WTC11 (cell line): ENCODE measurements at regions not wholly inside any gene's neighbourhood (a gene's known extent, or its start where the extent isn't known, plus 50 kb on each side); places are given as distances from the start of the nearest gene placed in this dataset.

Experiments used
- ATAC-seq: fragments of 200-7000 bp; cut with Tn5 transposase; 2 replicates; pipeline ENCODE4 v1.10.0; 2021; ENCODE audit warnings: mild to moderate bottlenecking, moderate library complexity
- CTCF ChIA-PET: fragments of 300-600 bp; sonication (Branson Sonifier 250); formaldehyde crosslinking; loops from one replicate; lab custom pipeline; 2021; ENCODE audit warnings: antibody characterized with exemption; lab: Charles Lee
- POLR2A ChIA-PET: fragments of 350-600 bp; sonication (Branson Sonifier 250); formaldehyde crosslinking; loops from one replicate; lab custom pipeline; 2021; ENCODE audit warnings: antibody characterized with exemption; lab: Charles Lee
- DNase-seq: peaks from one replicate; pipeline ENCODE4 v3.0.0; 2021; ENCODE audit warnings: low spot score
- H3K27ac Mint-ChIP-seq: 2 replicates; pipeline ENCODE4 v1.8.0; 2021; ENCODE audit warnings: mixed read lengths
- H3K27me3 Mint-ChIP-seq: 2 replicates; pipeline ENCODE4 v1.8.0; 2021; ENCODE audit warnings: low read depth, mild to moderate bottlenecking, moderate library complexity, mixed read lengths
- H3K36me3 Mint-ChIP-seq: 2 replicates; pipeline ENCODE4 v1.8.0; 2021; ENCODE audit warnings: mixed read lengths
- H3K4me1 Mint-ChIP-seq: 2 replicates; pipeline ENCODE4 v1.8.0; 2022; ENCODE audit warnings: mixed read lengths
- H3K4me3 Mint-ChIP-seq: 2 replicates; pipeline ENCODE4 v1.8.0; 2021; ENCODE audit warnings: mild to moderate bottlenecking, moderate library complexity, mixed read lengths
- H3K9me3 Mint-ChIP-seq: 2 replicates; pipeline ENCODE4 v1.8.0; 2021; ENCODE audit warnings: mixed read lengths
- AFF4 ChIP-seq: sonication (generic); formaldehyde crosslinking; IDR thresholded peaks from 2 replicates; pipeline ENCODE4 v1.8.1; 2023; ENCODE audit warnings: mild to moderate bottlenecking, missing genetic modification reagents, borderline replicate concordance
- ATF1 ChIP-seq: sonication (generic); formaldehyde crosslinking; IDR thresholded peaks from 2 replicates; pipeline ENCODE4 v1.8.1; 2023; ENCODE audit warnings: mild to moderate bottlenecking, moderate library complexity, missing genetic modification reagents
- E2F1 ChIP-seq: sonication (generic); formaldehyde crosslinking; IDR thresholded peaks from 2 replicates; pipeline ENCODE4 v1.8.0; 2022; ENCODE audit warnings: mild to moderate bottlenecking, missing genetic modification reagents
- EMX1 ChIP-seq: fragments of 250-450 bp; sonication (Bioruptor Pico); IDR thresholded peaks from 2 replicates; pipeline ENCODE4 v1.8.0; 2021; ENCODE audit warnings: mild to moderate bottlenecking
- HMGA2 ChIP-seq: fragments of 250-450 bp; sonication (Bioruptor Pico); IDR thresholded peaks from 2 replicates; pipeline ENCODE4 v1.4.0; 2021; ENCODE audit warnings: mild to moderate bottlenecking, moderate library complexity
- JUN ChIP-seq: sonication (generic); formaldehyde crosslinking; IDR thresholded peaks from 2 replicates; pipeline ENCODE4 v1.8.0; 2023; ENCODE audit warnings: mild to moderate bottlenecking, missing genetic modification reagents
- MXD4 ChIP-seq: fragments of 250-450 bp; sonication (Bioruptor Pico); IDR thresholded peaks from 2 replicates; pipeline ENCODE4 v1.8.0; 2021; ENCODE audit warnings: mild to moderate bottlenecking, moderate library complexity, borderline replicate concordance
- NFATC4 ChIP-seq: fragments of 250-450 bp; sonication (Bioruptor Pico); IDR thresholded peaks from 2 replicates; pipeline ENCODE4 v1.9.0; 2021; ENCODE audit warnings: mild to moderate bottlenecking
- PRRX2 ChIP-seq: fragments of 250-450 bp; sonication (Bioruptor Pico); IDR thresholded peaks from 2 replicates; pipeline ENCODE4 v1.8.0; 2021; ENCODE audit warnings: mild to moderate bottlenecking
- SP1 ChIP-seq: sonication (generic); formaldehyde crosslinking; conservative IDR thresholded peaks from 2 replicates; pipeline ENCODE4 v1.8.1; 2022; ENCODE audit warnings: missing genetic modification reagents
- TCF7 ChIP-seq: sonication (generic); formaldehyde crosslinking; IDR thresholded peaks from 2 replicates; pipeline ENCODE4 v1.8.0; 2022; ENCODE audit warnings: mild to moderate bottlenecking, low read depth, missing genetic modification reagents, moderate library complexity
- TEAD1 ChIP-seq: sonication (generic); formaldehyde crosslinking; IDR thresholded peaks from 2 replicates; pipeline ENCODE4 v1.8.0; 2022; ENCODE audit warnings: mild to moderate bottlenecking, missing genetic modification reagents
- ZBTB43 ChIP-seq: sonication (generic); formaldehyde crosslinking; IDR thresholded peaks from 2 replicates; pipeline ENCODE4 v1.8.1; 2023; ENCODE audit warnings: mild to moderate bottlenecking, missing genetic modification reagents
- ZNF121 ChIP-seq: sonication (generic); formaldehyde crosslinking; IDR thresholded peaks from 2 replicates; pipeline ENCODE4 v1.8.0; 2023; ENCODE audit warnings: missing genetic modification reagents
- ZNF396 ChIP-seq: fragments of 250-450 bp; sonication (Bioruptor Pico); IDR thresholded peaks from 2 replicates; pipeline ENCODE4 v1.8.0; 2021; ENCODE audit warnings: mild to moderate bottlenecking, moderate library complexity, borderline replicate concordance
- ZNF423 ChIP-seq: fragments of 250-450 bp; sonication (Bioruptor Pico); IDR thresholded peaks from 2 replicates; pipeline ENCODE4 v2.1.2; 2022; ENCODE audit warnings: mild to moderate bottlenecking, moderate library complexity
- TF ChIP-seq, protein P1 (sequence below): sonication (generic); formaldehyde crosslinking; IDR thresholded peaks from 2 replicates; pipeline ENCODE4 v1.8.0; 2023; ENCODE audit warnings: mild to moderate bottlenecking, missing genetic modification reagents
- TF ChIP-seq, protein P2 (sequence below): sonication (generic); formaldehyde crosslinking; conservative IDR thresholded peaks from 2 replicates; pipeline ENCODE4 v1.8.1; 2023; ENCODE audit warnings: mild to moderate bottlenecking, low read depth, missing genetic modification reagents, moderate library complexity
- TF ChIP-seq, protein P3 (sequence below): fragments of 250-450 bp; sonication (Bioruptor Pico); conservative IDR thresholded peaks from 2 replicates; pipeline ENCODE4 v1.9.0; 2021; ENCODE audit warnings: mild to moderate bottlenecking
- TF ChIP-seq, protein P4 (sequence below): fragments of 250-450 bp; sonication (Bioruptor Pico); IDR thresholded peaks from 2 replicates; pipeline ENCODE4 v2.1.2; 2022; ENCODE audit warnings: mild to moderate bottlenecking, moderate library complexity

DNA sequence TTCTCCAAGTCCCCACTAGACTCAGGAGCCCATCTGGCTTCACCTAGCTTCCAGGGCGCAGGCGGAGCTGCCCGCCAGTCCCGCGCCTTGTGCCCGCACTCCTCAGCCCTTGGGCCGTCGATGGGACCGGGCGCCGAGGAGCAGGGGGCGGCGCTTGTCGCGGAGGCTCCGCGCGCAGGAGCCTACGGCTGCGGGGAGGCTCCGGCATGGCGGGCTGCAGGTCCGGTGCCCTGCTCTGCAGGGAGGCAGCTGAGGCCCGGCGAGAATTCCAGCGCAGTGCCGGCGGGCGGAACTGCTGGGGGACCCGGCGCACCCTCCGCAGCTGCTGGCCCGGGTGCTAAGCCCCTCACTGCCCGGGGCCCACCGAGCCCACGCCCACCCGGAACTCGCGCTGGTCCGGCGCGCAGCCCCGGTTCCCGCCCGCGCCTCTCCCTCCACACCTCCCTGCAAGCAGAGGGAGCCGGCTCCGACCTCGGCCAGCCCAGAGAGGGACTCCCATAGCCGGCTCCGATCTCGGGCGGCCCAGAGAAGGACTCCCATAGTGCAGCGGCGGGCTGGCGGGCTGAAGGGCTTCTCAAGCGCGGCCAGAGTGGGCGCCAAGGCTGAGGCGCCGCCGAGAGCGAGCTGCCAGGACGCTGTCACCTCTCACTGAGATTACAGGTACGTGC, 78.1 kb upstream of the PJA2 start:
- Mint-ChIP-seq H3K4me1 (peaks cover 7% of the 10 kb centered on the region), H3K27ac (no peak overlapping the region), H3K4me3 (no peak overlapping the region), H3K27me3 (no peaks in the 10 kb centered on the region), H3K36me3 (peaks cover 4% of the 10 kb centered on the region; the same call in 1 of the 2 replicates), H3K9me3 (peaks cover 17% of the 10 kb centered on the region)
- DNase-seq (no peak), ATAC-seq (no peak)
- no peak for TF ChIP-seq JUN (CRISPR knock-in tag)
- TF ChIP-seq ZNF396: no peak
- TF ChIP-seq AFF4 (CRISPR knock-in tag): no peak
- no peak for TF ChIP-seq SP1
- TF ChIP-seq, protein P1, sequence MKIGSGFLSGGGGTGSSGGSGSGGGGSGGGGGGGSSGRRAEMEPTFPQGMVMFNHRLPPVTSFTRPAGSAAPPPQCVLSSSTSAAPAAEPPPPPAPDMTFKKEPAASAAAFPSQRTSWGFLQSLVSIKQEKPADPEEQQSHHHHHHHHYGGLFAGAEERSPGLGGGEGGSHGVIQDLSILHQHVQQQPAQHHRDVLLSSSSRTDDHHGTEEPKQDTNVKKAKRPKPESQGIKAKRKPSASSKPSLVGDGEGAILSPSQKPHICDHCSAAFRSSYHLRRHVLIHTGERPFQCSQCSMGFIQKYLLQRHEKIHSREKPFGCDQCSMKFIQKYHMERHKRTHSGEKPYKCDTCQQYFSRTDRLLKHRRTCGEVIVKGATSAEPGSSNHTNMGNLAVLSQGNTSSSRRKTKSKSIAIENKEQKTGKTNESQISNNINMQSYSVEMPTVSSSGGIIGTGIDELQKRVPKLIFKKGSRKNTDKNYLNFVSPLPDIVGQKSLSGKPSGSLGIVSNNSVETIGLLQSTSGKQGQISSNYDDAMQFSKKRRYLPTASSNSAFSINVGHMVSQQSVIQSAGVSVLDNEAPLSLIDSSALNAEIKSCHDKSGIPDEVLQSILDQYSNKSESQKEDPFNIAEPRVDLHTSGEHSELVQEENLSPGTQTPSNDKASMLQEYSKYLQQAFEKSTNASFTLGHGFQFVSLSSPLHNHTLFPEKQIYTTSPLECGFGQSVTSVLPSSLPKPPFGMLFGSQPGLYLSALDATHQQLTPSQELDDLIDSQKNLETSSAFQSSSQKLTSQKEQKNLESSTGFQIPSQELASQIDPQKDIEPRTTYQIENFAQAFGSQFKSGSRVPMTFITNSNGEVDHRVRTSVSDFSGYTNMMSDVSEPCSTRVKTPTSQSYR (CRISPR knock-in tag): no peak
- TF ChIP-seq, protein P2, sequence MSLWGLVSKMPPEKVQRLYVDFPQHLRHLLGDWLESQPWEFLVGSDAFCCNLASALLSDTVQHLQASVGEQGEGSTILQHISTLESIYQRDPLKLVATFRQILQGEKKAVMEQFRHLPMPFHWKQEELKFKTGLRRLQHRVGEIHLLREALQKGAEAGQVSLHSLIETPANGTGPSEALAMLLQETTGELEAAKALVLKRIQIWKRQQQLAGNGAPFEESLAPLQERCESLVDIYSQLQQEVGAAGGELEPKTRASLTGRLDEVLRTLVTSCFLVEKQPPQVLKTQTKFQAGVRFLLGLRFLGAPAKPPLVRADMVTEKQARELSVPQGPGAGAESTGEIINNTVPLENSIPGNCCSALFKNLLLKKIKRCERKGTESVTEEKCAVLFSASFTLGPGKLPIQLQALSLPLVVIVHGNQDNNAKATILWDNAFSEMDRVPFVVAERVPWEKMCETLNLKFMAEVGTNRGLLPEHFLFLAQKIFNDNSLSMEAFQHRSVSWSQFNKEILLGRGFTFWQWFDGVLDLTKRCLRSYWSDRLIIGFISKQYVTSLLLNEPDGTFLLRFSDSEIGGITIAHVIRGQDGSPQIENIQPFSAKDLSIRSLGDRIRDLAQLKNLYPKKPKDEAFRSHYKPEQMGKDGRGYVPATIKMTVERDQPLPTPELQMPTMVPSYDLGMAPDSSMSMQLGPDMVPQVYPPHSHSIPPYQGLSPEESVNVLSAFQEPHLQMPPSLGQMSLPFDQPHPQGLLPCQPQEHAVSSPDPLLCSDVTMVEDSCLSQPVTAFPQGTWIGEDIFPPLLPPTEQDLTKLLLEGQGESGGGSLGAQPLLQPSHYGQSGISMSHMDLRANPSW (CRISPR knock-in tag): no peak
- no peak for TF ChIP-seq HMGA2
- CTCF ChIA-PET: no interaction called here
- POLR2A ChIA-PET: no interaction called here

GRCh38 chr5:109486200-109486804, 76.5 kb upstream of the PJA2 start:
- peaks cover 4% of the 10 kb centered on the region; the same call in 1 of the 2 replicates for H3K36me3 Mint-ChIP-seq
- H3K4me3 Mint-ChIP-seq: no peak overlapping the region
- no peak for ATAC-seq
- no peak for DNase-seq
- peaks cover 14% of the 10 kb centered on the region for H3K4me1 Mint-ChIP-seq
- no peaks in the 10 kb centered on the region for H3K27me3 Mint-ChIP-seq
- ChIA-PET POLR2A (no interaction called here), CTCF (no interaction called here)
- peaks cover 17% of the 10 kb centered on the region for H3K9me3 Mint-ChIP-seq
- H3K27ac Mint-ChIP-seq: no peak overlapping the region
- TF ChIP-seq NFATC4 (CRISPR knock-in tag): no peak
- TF ChIP-seq ZNF423 (CRISPR knock-in tag): no peak
- TF ChIP-seq, protein P3, sequence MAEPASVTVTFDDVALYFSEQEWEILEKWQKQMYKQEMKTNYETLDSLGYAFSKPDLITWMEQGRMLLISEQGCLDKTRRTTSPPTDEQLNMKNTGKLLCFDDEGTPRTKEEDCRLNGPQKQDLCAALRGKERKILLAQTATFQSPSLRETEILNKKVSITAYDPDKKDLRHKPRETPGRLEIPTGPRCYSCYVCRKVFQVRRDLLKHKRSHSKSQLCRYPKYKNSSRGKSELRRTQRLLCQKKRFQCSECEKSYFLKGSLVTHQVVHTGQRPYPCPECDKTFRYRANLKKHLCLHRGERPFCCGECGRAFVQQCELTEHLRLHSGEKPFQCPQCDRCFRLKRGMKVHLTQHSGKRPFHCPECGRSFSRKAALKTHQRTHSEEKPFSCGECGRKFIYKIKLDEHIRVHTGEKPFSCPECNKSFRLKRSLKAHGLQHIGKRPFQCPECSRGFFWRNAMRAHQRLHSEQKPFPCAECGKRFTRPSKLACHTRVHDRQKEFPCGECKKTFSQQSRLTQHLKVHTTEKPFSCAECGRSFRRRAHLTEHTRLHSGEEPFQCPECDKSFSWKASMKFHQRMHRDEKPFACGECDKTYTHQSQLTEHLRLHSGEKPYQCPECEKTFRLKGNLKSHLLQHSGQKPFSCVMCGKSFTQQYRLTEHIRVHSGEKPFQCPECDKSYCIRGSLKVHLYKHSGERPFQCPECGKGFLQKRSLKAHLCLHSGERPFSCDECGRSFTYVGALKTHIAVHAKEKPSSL (CRISPR knock-in tag): no peak
- no peak for TF ChIP-seq ZBTB43
- TF ChIP-seq, protein P4, sequence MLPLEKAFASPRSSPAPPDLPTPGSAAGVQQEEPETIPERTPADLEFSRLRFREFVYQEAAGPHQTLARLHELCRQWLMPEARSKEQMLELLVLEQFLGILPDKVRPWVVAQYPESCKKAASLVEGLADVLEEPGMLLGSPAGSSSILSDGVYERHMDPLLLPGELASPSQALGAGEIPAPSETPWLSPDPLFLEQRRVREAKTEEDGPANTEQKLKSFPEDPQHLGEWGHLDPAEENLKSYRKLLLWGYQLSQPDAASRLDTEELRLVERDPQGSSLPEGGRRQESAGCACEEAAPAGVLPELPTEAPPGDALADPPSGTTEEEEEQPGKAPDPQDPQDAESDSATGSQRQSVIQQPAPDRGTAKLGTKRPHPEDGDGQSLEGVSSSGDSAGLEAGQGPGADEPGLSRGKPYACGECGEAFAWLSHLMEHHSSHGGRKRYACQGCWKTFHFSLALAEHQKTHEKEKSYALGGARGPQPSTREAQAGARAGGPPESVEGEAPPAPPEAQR (CRISPR knock-in tag): no peak
- no peak for TF ChIP-seq PRRX2
- TF ChIP-seq MXD4: no peak
- no peak for TF ChIP-seq ATF1 (CRISPR knock-in tag)
- no peak for TF ChIP-seq ZNF121 (CRISPR knock-in tag)
- no peak for TF ChIP-seq TEAD1
- no peak for TF ChIP-seq EMX1 (CRISPR knock-in tag)
- no peak for TF ChIP-seq E2F1 (CRISPR knock-in tag)
- no peak for TF ChIP-seq TCF7 (CRISPR knock-in tag)
